ENCODE measurements at regions not wholly inside any gene's neighbourhood (a gene's known extent, or its start where the extent isn't known, plus 50 kb on each side); places are given as distances from the start of the nearest gene placed in this dataset.
"Not testable (repeated sequence)": the region's sequence is repeated elsewhere in the genome, so short reads cannot be mapped to it uniquely, and the experiment has no call there.

GRCh38 chr14:29982171-29982570, 54.5 kb upstream of the PRKD1 start:
- no peak for DNase-seq

DNA sequence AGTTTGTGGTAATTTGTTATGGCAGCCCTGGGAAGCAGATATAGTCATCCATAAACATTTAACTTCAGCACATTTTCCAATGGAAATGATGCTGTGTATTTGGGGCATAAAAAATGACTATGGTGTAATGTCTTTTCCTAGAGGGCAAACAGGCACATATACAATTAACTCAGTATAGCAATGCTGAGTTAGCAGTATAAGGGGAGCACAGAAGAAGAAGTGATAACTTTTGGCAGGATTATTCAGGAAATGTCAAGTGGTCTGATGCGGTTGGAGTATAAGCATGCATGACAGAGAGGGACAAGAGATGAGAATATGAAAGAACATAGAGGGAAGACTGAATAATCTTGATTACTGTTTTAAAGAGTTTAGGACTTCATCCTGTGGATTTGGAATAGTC, 55.3 kb upstream of the PRKD1 start:
- no peak for DNase-seq

GRCh38 chr14:29990344-29990857, 62.8 kb upstream of the PRKD1 start:
- not testable (repeated sequence) for DNase-seq

DNA sequence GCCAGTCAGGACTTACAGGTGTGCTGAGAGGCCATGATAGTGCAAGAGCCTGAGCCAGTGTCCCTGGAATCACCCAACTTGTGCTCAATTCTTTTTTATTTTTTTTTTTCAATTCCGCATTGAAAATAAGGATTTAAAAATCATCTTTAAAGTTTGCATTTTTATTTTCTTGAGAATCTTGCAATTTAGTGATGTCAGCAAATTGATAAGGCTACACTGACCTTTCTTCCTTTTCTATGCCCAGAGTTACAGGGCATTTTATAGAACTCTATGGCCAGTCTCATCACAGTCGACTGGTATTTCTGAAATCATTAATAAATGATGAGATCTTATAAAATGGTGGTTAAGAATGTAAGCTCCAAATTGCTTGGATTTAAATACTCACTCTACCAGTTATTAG, 63.3 kb upstream of the PRKD1 start:
- DNase-seq, result no peak

DNA sequence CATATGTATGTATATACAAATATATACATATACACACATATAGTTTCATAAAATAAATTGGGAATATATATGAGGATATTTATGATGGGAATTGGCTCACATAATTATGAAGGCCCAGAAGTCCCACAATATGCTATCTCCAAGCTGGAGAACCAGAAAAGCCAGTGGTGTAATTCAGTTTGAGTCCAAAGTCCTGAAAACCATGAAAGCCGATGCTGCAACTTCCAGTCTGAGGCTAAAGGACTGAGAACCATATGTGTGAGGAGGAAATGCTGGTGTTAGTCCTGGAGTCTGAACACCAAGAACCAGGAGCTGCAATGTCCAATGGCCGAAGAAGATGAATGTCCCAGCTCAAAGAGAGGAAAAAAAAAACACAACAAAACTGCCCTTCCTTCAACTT, 65.5 kb upstream of the PRKD1 start:
- DNase-seq, result no peak

- no peak for DNase-seq
Measured at GRCh38 chr14:29999013-29999539, 71.4 kb upstream of the PRKD1 start.

GRCh38 chr14:30002859-30003258, 75.2 kb upstream of the PRKD1 start:
- DNase-seq, result no peak

DNA sequence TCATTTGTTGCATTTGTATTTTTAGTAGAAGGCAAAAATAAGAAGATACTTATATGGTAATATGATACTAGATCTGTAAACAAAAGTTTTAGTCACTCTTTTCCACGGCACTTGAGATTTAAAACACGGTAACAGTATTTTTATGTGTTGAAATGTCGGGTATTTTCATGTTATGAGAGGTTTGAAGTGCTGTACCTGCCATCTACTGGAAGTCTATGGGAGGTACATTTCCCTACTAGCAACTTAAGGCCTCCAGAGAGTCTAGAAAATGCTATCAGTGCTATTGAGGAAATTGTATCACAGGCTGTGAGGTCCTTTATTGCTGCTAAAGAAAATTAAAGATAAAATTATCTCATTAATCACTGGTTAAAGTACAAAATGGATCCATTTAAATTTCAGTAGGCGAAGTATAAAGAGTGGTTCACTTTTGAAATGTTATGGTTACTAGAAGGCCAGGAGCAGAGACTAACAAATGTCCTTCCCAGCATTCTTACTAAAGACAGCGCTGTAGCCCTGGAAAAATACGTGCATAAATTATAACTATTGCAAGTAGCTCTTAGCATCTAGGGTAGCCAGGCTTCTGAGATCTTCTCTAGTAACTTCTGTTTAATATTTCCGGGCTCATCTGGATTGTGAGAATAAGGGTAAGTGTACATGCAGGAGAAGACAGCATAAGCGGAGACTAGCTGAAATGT, 77.6 kb upstream of the PRKD1 start:
- DNase-seq, result no peak

DNA sequence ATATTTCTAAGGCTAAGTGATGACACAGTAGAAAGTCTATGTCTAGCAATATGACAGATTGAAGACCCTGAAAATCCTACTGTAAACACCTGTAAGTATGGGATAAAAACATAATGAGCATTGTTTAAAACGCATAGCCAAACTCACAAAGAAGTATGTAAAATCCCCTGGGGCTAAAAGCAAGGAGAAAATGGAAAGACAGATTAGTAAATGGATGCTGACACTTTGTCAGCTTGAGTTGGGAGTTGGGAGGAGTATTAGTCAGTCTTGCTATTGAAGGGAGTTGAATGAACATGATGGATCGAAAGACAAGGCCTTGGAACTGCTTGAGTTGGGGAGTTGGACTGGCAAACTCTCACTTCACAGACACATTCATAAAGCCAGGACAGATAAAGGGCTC, 79.0 kb upstream of the PRKD1 start:
- DNase-seq, result no peak

DNA sequence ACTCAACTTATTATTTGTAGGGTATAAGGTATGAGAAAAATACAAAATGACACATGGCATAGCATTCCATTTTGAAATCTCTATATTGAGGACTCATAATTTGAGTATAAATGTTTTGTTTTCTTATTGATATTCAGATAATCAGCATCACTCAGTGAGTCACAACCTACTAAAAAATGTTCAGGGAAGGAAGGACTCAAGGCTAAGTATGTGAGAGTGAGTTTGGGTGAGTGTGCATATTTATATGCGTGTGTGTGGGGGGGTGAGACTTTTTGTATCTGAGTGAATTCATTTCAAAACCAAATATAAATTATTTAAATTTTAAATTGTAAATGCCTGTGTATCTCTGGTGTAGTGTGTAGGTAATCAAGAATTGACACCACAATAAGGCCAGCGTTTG, 87.8 kb upstream of the PRKD1 start:
- no peak for DNase-seq

DNA sequence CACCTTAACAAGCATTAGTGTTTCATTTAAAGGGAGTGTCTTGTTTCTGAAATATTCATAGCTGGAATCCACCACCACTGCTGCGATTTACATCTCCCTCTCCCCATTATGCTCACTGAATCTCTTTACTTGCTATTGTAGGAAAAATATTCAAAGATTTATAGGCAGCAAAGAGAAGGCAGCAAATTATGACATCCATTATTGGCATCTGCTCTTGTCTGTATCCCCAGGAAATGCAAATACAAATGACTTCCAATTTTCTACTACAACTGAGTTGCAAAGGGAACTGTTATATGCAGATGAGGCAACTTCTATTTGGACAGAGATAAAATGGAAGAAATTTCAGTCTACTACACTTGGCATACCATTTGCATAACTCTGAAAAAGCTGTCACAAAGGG, 88.4 kb upstream of the PRKD1 start:
- DNase-seq, result no peak

DNA sequence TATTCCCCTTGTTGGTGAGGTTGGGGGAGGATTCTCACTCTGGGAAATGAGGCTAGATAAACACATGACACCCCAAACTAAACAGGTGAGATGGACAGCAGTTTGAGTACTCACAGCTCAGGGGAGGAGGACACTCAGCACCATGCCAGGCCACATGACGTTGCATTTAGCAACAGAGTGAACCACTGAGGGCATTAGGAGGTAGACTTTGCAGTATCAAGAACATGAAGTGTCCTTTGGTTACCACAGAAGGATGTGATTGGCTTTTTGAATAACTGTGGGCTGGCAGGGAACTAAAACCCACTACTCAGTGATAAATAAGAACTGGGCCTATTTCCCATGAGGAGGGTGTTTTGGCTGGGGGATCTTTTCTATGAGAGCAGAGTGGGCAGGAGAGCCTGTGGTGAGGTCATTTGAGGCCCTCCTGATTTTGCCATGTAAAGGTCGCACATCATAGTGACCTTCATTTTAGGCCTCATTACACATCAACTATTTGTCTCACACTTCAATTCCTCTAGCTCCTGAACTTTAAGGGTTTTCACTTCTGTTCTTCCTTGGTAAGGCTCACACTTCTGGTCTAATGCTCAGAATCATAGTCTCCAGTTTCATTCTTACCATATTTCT, 89.8 kb upstream of the PRKD1 start:
- DNase-seq, result no peak

DNA sequence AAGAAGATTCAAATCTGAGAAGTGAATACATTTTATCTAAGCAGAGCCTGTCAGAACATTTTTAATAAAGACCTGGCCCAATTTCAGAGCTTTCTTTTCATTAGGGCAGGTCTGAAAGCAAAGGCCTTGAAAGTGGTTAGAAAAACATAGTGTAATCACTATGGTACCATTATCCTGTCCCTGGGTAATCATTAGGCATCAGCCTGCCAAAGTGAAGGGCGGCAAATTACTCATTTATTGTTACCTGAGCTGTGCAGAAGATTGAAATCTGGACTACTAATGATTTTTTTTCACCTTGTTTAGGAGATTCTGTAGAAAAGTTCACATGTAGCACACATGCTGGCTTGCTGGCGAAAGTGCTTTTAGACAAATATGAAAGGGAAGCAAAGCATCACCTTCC, 92.6 kb upstream of the PRKD1 start:
- no peak for DNase-seq

DNA sequence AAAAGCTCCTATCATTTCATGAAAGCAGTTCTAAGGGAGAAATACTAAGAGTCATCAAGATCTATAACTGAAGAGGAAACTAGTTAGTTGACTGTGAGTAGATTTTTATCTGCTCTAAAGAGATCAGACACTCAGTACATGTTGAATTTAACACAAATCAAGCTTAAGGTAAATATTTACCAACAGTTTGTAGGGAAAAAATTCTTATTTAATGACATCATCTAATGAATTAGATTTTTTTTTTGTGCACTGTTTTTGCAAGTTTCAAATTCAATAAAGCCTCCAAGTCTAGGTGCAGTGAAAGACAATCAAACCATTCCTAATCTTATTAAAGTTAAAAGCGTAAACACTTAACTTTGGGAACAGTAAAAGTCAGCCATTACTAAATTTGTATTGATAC, 93.0 kb upstream of the PRKD1 start:
- no peak for DNase-seq

DNA sequence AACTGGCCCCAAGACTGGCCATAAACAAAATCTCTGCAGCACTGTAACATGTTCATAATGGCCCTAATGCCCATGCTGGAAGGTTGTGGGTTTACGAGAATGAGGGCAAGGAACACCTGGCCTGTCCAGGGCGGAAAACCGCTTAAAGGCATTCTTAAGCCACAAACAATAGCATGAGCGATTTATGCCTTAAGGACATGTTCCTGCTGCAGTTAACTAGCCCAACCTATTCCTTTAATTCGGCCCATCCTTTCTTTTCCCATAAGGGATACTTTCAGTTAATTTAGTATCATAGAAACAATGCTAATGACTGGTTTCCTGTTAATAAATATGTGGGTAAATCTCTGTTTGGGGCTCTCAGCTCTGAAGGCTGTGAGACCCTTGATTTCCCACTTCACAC, 95.7 kb upstream of the PRKD1 start:
- DNase-seq, result not testable (repeated sequence)

DNA sequence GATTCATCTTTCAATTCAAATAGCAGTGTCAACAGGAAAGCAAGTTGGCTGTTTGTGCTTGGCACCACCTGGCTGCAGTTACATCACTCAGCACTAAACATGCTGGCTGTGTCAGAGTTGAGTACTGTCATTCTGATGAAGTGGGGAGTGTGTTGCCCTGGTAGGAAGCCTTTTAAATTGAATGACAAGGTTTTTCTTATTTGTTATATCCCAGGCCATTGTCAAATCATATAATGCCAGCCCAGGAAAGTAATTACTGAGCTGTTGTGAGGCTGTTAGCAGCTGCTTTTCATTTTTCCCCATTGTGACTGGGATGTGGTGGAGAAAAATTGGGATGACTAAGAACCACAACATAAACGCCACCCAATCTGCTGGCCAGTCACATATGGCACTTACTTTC, 106.5 kb upstream of the PRKD1 start:
- DNase-seq, result no peak

DNA sequence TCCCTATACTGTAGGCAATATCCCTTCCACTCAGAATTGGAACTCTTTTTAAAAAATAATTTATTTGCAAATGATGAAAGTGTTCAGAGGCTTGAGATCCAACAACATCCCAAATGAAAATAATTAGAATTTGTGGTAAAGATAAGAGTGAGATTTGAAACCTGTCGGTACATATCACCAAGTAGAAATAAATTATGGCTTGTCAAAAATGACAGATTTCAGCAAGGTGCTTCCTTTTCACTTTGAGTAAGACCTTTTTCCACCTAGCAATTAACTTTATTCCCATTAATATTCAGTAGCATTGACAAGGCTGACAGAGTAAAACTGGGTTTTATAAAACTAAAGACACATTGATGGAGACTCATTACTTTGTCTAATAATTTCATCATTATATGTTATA, 107.7 kb upstream of the PRKD1 start:
- no peak for DNase-seq

DNA sequence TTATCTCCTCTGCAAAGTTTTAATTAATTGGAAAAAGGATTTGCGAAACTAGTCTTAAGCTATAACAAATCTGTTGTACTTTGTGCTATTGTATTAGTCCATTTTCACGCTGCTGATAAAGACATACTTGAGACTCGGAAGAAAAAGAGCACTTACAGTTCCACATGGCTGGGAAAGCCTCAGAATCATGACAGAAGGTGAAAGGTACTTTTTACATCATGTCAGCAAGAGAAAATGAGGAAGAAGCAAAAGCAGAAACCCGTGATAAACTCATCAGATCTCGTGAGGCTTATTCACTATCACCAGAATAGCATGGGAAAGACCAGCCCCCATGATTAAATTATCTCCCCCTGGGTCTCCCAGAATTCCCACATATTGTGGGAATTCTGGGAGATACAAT, 118.1 kb upstream of the PRKD1 start:
- DNase-seq, result no peak

DNA sequence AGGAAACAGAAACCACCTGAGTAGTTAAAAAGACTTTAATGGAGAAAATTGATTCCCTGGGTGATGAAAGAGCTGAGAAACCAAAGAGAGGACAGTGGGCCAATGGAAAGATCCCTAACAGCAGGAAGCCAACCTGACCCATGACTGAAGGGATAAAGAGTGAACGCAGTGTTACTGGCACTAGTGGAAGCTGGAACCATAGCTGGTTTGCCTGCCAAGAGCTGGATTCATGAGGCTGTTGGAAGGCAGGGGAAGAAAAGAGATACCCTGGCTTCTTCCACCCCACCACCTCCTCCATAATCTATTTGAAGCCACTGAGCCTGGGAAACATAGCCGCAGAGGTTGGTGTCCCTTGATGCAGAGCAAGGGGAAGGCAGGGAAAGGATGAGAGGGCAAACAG, 125.5 kb upstream of the PRKD1 start:
- no peak for DNase-seq

DNA sequence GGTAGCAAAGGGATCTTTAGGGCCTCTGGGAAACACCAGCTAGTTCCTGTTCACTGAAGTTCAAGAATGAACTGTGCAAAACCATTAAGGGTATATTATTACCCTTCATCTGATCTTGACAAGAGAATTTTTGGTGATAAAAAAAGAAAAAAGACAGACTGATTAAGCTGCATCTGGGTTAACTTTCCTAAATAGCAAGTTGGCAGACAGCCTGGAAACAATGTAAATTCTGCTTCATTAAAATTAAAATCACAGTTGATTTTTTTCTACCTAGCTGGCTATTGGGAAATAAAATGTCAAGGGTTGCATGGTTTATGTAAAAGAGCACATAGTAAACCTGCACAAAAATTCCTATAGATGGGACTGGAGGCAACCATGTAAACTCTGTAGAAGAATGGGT, 126.6 kb upstream of the PRKD1 start:
- DNase-seq, result no peak

GRCh38 chr14:30058401-30058800, 130.8 kb upstream of the PRKD1 start:
- DNase-seq, result no peak

GRCh38 chr14:30063746-30064145, 136.1 kb upstream of the PRKD1 start:
- DNase-seq, result no peak

GRCh38 chr14:30064454-30064853, 136.8 kb upstream of the PRKD1 start:
- DNase-seq, result no peak

DNA sequence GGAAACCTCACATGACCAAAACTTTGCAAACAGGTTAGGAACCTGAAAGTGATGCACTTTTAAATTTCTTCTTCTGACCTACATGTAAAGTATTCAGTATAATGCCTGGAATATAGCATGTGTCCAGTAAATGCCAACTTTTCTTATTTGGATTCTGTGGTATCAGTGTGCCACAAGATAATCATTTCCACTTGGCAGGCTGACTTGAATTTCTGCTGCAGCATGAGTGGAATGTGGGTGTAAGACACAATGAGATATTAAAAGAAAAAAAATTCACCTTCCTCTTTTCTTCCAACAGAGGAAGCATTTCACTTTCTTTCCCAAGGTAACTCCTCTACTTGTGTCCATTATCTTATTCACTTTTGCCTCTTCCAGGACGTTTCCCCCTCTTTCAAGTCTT, 141.9 kb upstream of the PRKD1 start:
- DNase-seq, result no peak

DNA sequence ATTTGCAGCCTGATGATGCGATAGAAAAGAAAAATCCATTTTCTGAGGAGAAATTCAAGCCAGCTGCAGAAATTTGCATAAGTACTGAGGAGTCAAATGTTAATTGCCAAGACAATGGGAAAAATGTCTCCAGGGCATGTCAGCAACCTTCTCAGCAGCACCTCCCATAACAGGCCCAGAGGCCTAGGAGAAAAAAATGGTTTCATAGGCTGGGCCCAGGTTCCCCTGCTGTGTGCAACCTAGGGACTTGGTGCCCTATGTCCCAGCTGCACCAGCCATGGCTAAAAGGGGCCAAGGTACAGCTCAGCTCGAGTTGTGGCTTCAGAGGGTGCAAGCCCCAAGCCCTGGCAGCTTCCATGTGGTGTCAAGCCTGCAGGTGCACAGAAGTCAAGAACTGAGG, 144.8 kb upstream of the PRKD1 start:
- DNase-seq, result not testable (repeated sequence)

All from T1000 (cell line).